IMR-90 (cell line): ENCODE measurements at regions not wholly inside any gene's neighbourhood (a gene's known extent, or its start where the extent isn't known, plus 50 kb on each side); places are given as distances from the start of the nearest gene placed in this dataset.

Source experiments
- ATAC-seq: fragments of 200-7000 bp; cut with Tn5 transposase; 2 replicates; pipeline ENCODE4 v1.9.1; 2020; ENCODE audit warnings: low read depth, mild to moderate bottlenecking, moderate library complexity
- BruUV-seq: library from RNA; stranded (reverse); fragments of 400-500 nt; replicated peaks from 2 replicates; lab custom pipeline; 2021; lab: Mats Ljungman, UMichigan
- CTCF ChIA-PET: fragments of 300-600 bp; formaldehyde crosslinking; extraction: SDS; loops from one replicate; lab custom pipeline; 2021; ENCODE audit warnings: antibody characterized with exemption; lab: Yijun Ruan, JAX
- POLR2A ChIA-PET: fragments of 300-600 bp; sonication (Branson Sonifier 250); formaldehyde crosslinking; loops from one replicate; lab custom pipeline; 2022; ENCODE audit warnings: antibody characterized with exemption; ENCODE audit not compliant: unreplicated experiment; lab: Charles Lee
- DNase-seq: peaks from one replicate; pipeline ENCODE4 v3.0.0; 2013
- H2AFZ ChIP-seq: replicated peaks from 2 replicates; pipeline ENCODE3; 2013; ENCODE audit warnings: low read length, mild to moderate bottlenecking; ENCODE audit not compliant: poor library complexity
- H2AK5ac ChIP-seq: 2 replicates; pipeline ENCODE4 v1.6.1; 2013; ENCODE audit warnings: low read depth, low read length, inconsistent platforms
- H2AK9ac ChIP-seq: replicated peaks from 2 replicates; pipeline ENCODE3; 2013; ENCODE audit warnings: mild to moderate bottlenecking, low read depth, low read length, moderate library complexity; ENCODE audit not compliant: poor library complexity
- H2BK120ac ChIP-seq: 2 replicates; pipeline ENCODE4 v1.6.1; 2013; ENCODE audit warnings: low read depth, low read length, inconsistent platforms
- H2BK15ac ChIP-seq: 3 replicates; pipeline ENCODE4 v1.6.1; 2013; ENCODE audit warnings: low read depth, low read length, inconsistent platforms
- H2BK20ac ChIP-seq: 2 replicates; pipeline ENCODE4 v1.6.1; 2013; ENCODE audit warnings: low read depth, mild to moderate bottlenecking, inconsistent platforms, low read length, moderate library complexity
- H2BK5ac ChIP-seq: 2 replicates; pipeline ENCODE4 v1.6.1; 2013; ENCODE audit warnings: mild to moderate bottlenecking, low read depth, low read length, inconsistent platforms; ENCODE audit not compliant: poor library complexity, severe bottlenecking
- H3K14ac ChIP-seq: replicated peaks from 2 replicates; pipeline ENCODE4 v1.6.1; 2013; ENCODE audit warnings: low read depth, low read length, inconsistent platforms
- H3K18ac ChIP-seq: 2 replicates; pipeline ENCODE4 v1.6.1; 2013; ENCODE audit warnings: low read depth, low read length, control low read depth
- H3K23ac ChIP-seq: 2 replicates; pipeline ENCODE4 v1.6.1; 2013; ENCODE audit warnings: low read depth, low read length, inconsistent platforms
- H3K27ac ChIP-seq: 2 replicates; pipeline ENCODE4 v1.5.1; 2013; ENCODE audit warnings: mild to moderate bottlenecking, control low read depth, low read length; ENCODE audit not compliant: insufficient read depth
- H3K27me3 ChIP-seq: 2 replicates; pipeline ENCODE4 v1.6.1; 2013; ENCODE audit warnings: low read length; ENCODE audit not compliant: control insufficient read depth, insufficient read depth
- H3K36me3 ChIP-seq: 2 replicates; pipeline ENCODE4 v1.6.1; 2013; ENCODE audit warnings: low read length, mixed read lengths; ENCODE audit not compliant: control insufficient read depth, insufficient read depth
- H3K4ac ChIP-seq: 2 replicates; pipeline ENCODE4 v1.6.1; 2013; ENCODE audit warnings: low read depth, low read length, inconsistent platforms
- H3K4me1 ChIP-seq: 2 replicates; pipeline ENCODE4 v1.6.1; 2013; ENCODE audit warnings: low read length, mixed read lengths; ENCODE audit not compliant: control insufficient read depth, insufficient read depth
- H3K4me2 ChIP-seq: 2 replicates; pipeline ENCODE4 v1.6.1; 2013; ENCODE audit warnings: low read depth, mild to moderate bottlenecking, control low read depth, low read length, moderate library complexity
- H3K4me3 ChIP-seq: 2 replicates; pipeline ENCODE4 v1.5.1; 2013; ENCODE audit warnings: low read depth, mild to moderate bottlenecking, control low read depth, low read length, moderate library complexity; ENCODE audit not compliant: insufficient read depth
- H3K56ac ChIP-seq: 2 replicates; pipeline ENCODE4 v1.6.1; 2013; ENCODE audit warnings: low read length, inconsistent platforms; ENCODE audit not compliant: insufficient read depth; ENCODE audit errors: extremely low read depth
- H3K79me1 ChIP-seq, 2 experiments: 2 replicates each; pipeline ENCODE4 v1.6.1; 2013; ENCODE audit warnings: low read length in 2 of 2, inconsistent platforms in 1 of 2, low read depth in 1 of 2
- H3K9ac ChIP-seq: 2 replicates; pipeline ENCODE4 v1.6.1; 2013; ENCODE audit warnings: low read depth, low read length, control low read depth
- H3K9me1 ChIP-seq: 2 replicates; pipeline ENCODE4 v1.6.1; 2013; ENCODE audit warnings: low read length, inconsistent platforms; ENCODE audit not compliant: insufficient read depth
- H3K9me3 ChIP-seq: 2 replicates; pipeline ENCODE4 v1.6.1; 2013; ENCODE audit warnings: low read length; ENCODE audit not compliant: control insufficient read depth, insufficient read depth
- H4K20me1 ChIP-seq: 2 replicates; pipeline ENCODE4 v1.6.1; 2013; ENCODE audit warnings: low read length, inconsistent platforms; ENCODE audit not compliant: insufficient read depth
- H4K5ac ChIP-seq: 2 replicates; pipeline ENCODE4 v1.6.1; 2013; ENCODE audit warnings: mild to moderate bottlenecking, low read depth, low read length, control low read depth
- H4K8ac ChIP-seq, 2 experiments: 2 replicates each; pipeline ENCODE4 v1.6.1; 2013; ENCODE audit warnings: low read depth in 2 of 2, low read length in 2 of 2, control low read depth in 1 of 2, inconsistent platforms in 1 of 2
- H4K91ac ChIP-seq: 2 replicates; pipeline ENCODE4 v1.6.1; 2013; ENCODE audit warnings: low read depth, low read length, inconsistent platforms; ENCODE audit not compliant: insufficient read depth
- BHLHE40 ChIP-seq: fragments of 150-350 bp; IDR thresholded peaks from 2 replicates; pipeline ENCODE4 v1.6.1; 2016; ENCODE audit warnings: mild to moderate bottlenecking, low read depth, low read length
- CEBPB ChIP-seq: IDR thresholded peaks from 2 replicates; pipeline ENCODE4 v1.6.1; 2012; ENCODE audit warnings: low read depth, low read length, improper control_type of control experiment
- CHD1 ChIP-seq: IDR thresholded peaks from 2 replicates; pipeline ENCODE4 v1.6.1; 2012; ENCODE audit warnings: low read depth, low read length, improper control_type of control experiment
- CTCF ChIP-seq: conservative IDR thresholded peaks from 2 replicates; pipeline ENCODE4 v1.5.1; 2012; ENCODE audit warnings: mild to moderate bottlenecking, low read depth, low read length, improper control_type of control experiment
- ELK1 ChIP-seq: fragments of 150-350 bp; IDR thresholded peaks from 2 replicates; pipeline ENCODE4 v1.6.1; 2016; ENCODE audit warnings: low read depth, mild to moderate bottlenecking, low read length, moderate library complexity, borderline replicate concordance
- FOS ChIP-seq: fragments of 150-350 bp; IDR thresholded peaks from 2 replicates; pipeline ENCODE4 v1.6.1; 2016; ENCODE audit warnings: low read depth, low read length
- MAFK ChIP-seq: IDR thresholded peaks from 2 replicates; pipeline ENCODE4 v1.6.1; 2012; ENCODE audit warnings: low read depth, low read length, improper control_type of control experiment
- MAZ ChIP-seq: IDR thresholded peaks from 2 replicates; pipeline ENCODE4 v1.6.1; 2012; ENCODE audit warnings: low read depth, mild to moderate bottlenecking, low read length, improper control_type of control experiment, moderate library complexity, borderline replicate concordance
- MXI1 ChIP-seq: IDR thresholded peaks from 2 replicates; pipeline ENCODE4 v1.6.1; 2012; ENCODE audit warnings: low read depth, mild to moderate bottlenecking, low read length, moderate library complexity, borderline replicate concordance
- NFE2L2 ChIP-seq: fragments of 150-350 bp; IDR thresholded peaks from 2 replicates; pipeline ENCODE4 v1.6.1; 2016; ENCODE audit warnings: low read depth, mild to moderate bottlenecking, low read length
- POLR2A ChIP-seq: IDR thresholded peaks from 2 replicates; pipeline ENCODE4 v1.6.1; 2012; ENCODE audit warnings: mild to moderate bottlenecking, low read depth, low read length
- RAD21 ChIP-seq: IDR thresholded peaks from 2 replicates; pipeline ENCODE4 v1.6.1; 2012; ENCODE audit warnings: low read length, improper control_type of control experiment
- RCOR1 ChIP-seq: IDR thresholded peaks from 2 replicates; pipeline ENCODE4 v1.6.1; 2012; ENCODE audit warnings: mild to moderate bottlenecking, low read length, improper control_type of control experiment; ENCODE audit not compliant: insufficient replicate concordance
- SMC3 ChIP-seq: fragments of 150-350 bp; IDR thresholded peaks from 2 replicates; pipeline ENCODE4 v1.6.1; 2016; ENCODE audit warnings: low read depth, mild to moderate bottlenecking, antibody characterized with exemption, low read length, moderate library complexity
- USF2 ChIP-seq: fragments of 150-350 bp; IDR thresholded peaks from 2 replicates; pipeline ENCODE4 v1.6.1; 2017; ENCODE audit warnings: mild to moderate bottlenecking, antibody characterized with exemption, low read length, low read depth
- WGBS, 2 experiments: methylation state at CpG; one replicate each; pipeline versions ENCODE4 v1.1.5 to v1.1.7; 2013; ENCODE audit warnings: missing lambda C conversion rate in 2 of 2; ENCODE audit not compliant: insufficient read length in 1 of 2; ENCODE audit errors: extremely low coverage in 2 of 2; 5-methylcytosine and 5-hydroxymethylcytosine counted together
- dilution Hi-C: fragments of 300-500 bp; cut with HindIII; formaldehyde crosslinking; loops from one replicate; pipeline ENCODE4 v1.14.3; 2018; ENCODE audit warnings: low sequenced_read_pairs; ENCODE audit not compliant: unreplicated experiment
- in situ Hi-C: fragments of 300-500 bp; cut with MboI; formaldehyde crosslinking; loops from 3 replicates; pipeline ENCODE4 v1.14.3; 2019; ENCODE audit warnings: low sequenced_read_pairs, inconsistent platforms, mixed read lengths
- intact Hi-C: fragments of 100-400 bp; cut with micrococcal nuclease; formaldehyde crosslinking; loops from 2 replicates; pipeline ENCODE4 v1.10.0; 2022

GRCh38 chr15:75142499-75142898 is 59.2 kb upstream of the C15orf39 start:
- ChIA-PET CTCF (no interaction called here), POLR2A (no interaction called here)
- peaks cover 12% of the 10 kb centered on the region for H3K27me3 ChIP-seq
- no peak overlapping the region for H2BK20ac ChIP-seq
- no peak overlapping the region for H3K18ac ChIP-seq
- BruUV-seq: no TSS peak
- no peaks in the 10 kb centered on the region for H3K79me1 ChIP-seq
- H3K9me3 ChIP-seq: peaks cover 36% of the 10 kb centered on the region
- no peaks in the 10 kb centered on the region for H3K36me3 ChIP-seq
- H4K5ac ChIP-seq: no peak overlapping the region
- dilution Hi-C loops: no loop called here
- H3K4me1 ChIP-seq: no peaks in the 10 kb centered on the region
- no peak overlapping the region for H2BK5ac ChIP-seq
- H3K4me2 ChIP-seq: no peak overlapping the region
- H3K56ac ChIP-seq: no peak overlapping the region
- ATAC-seq (no peak), DNase-seq (no peak)
- H3K9me1 ChIP-seq: no peaks in the 10 kb centered on the region
- no peak overlapping the region for H2AFZ ChIP-seq
- in situ Hi-C loops: no loop called here
- H2AK9ac ChIP-seq: no peak overlapping the region
- no peak overlapping the region for H3K4me3 ChIP-seq
- H3K27ac ChIP-seq: no peak overlapping the region
- TF ChIP-seq USF2 (no peak), CTCF (no peak), MAZ (no peak), NFE2L2 (no peak), MAFK (no peak), MXI1 (no peak), BHLHE40 (no peak), ELK1 (no peak), RAD21 (no peak), RCOR1 (no peak), SMC3 (no peak), FOS (no peak), POLR2A (no peak), CEBPB (no peak), CHD1 (no peak)
- H2BK120ac ChIP-seq: no peak overlapping the region
- no CpG with 5 or more reads among the region's 3 CpGs for WGBS, 2 experiments
- no peak overlapping the region for H3K9ac ChIP-seq
- no peaks in the 10 kb centered on the region for H4K20me1 ChIP-seq
- no peak overlapping the region for H3K23ac ChIP-seq
- H2AK5ac ChIP-seq: no peak overlapping the region
- intact Hi-C loops: no loop called here
- H4K8ac ChIP-seq: no peak overlapping the region
- no peak overlapping the region for H4K91ac ChIP-seq
- no peak overlapping the region for H3K4ac ChIP-seq
- H3K14ac ChIP-seq: no peak overlapping the region
- no peak overlapping the region for H2BK15ac ChIP-seq
